K562 (cell line): ENCODE measurements at regions not wholly inside any gene's neighbourhood (a gene's known extent, or its start where the extent isn't known, plus 50 kb on each side); places are given as distances from the start of the nearest gene placed in this dataset.

Experiments
- ATAC-seq: fragments of 200-7000 bp; cut with Tn5 transposase; 3 replicates; pipeline ENCODE4 v1.9.1; 2020; ENCODE audit warnings: moderate library complexity
- BruUV-seq: library from RNA; stranded (reverse); fragments of 400-500 nt; replicated peaks from 2 replicates; lab custom pipeline; 2021; lab: Mats Ljungman, UMichigan
- CTCF ChIA-PET: fragments of 300-600 bp; formaldehyde crosslinking; extraction: SDS; loops from one replicate; lab custom pipeline; 2021; ENCODE audit warnings: low intra/inter-chr PET ratio; lab: Yijun Ruan, JAX
- POLR2A ChIA-PET: fragments of 300-600, 350-650 bp; sonication (Branson Sonifier 250); formaldehyde crosslinking; extraction: SDS; loops from one replicate; lab custom pipeline; 2021; ENCODE audit warnings: antibody characterized with exemption, inconsistent platforms; lab: Yijun Ruan, JAX
- DNase-seq, 4 experiments: peaks; one replicate each; pipeline versions ENCODE4 v3.0.0 to v3.0.0-alpha.2; 2011 to 2018; ENCODE audit warnings: low spot score in 3 of 4, mixed read lengths in 3 of 4; ENCODE audit errors: extremely low read depth in 1 of 4
- FAIRE-seq: peaks from 2 replicates; lab custom pipeline; 2011; peaks lifted over from hg19 to GRCh38; lab: Jason Lieb, UNC
- H2AFZ ChIP-seq: 2 replicates; pipeline ENCODE4 v1.6.0; 2011; ENCODE audit warnings: low read depth, low read length, control low read depth, inconsistent platforms
- H3K27ac ChIP-seq: fragments of 200-600 bp; 3 replicates; pipeline ENCODE4 v1.8.0; 2011; ENCODE audit warnings: low read depth, mild to moderate bottlenecking, control low read depth, inconsistent platforms, low read length, moderate library complexity, mixed read lengths; ENCODE audit errors: extremely low read depth
- H3K27me3 ChIP-seq, 2 experiments: fragments of 300-600 bp in 1 of 2; 2 replicates in 1 of 2; 3 replicates in 1 of 2; pipeline versions ENCODE4 v1.6.0 to v1.8.0; 2011; ENCODE audit warnings: inconsistent platforms in 2 of 2, low read length in 2 of 2, mild to moderate bottlenecking in 1 of 2, mixed read lengths in 1 of 2, moderate library complexity in 1 of 2; ENCODE audit not compliant: control insufficient read depth in 2 of 2, insufficient read depth in 2 of 2
- H3K36me3 ChIP-seq: fragments of 300-600 bp; 3 replicates; pipeline ENCODE4 v1.8.0; 2011; ENCODE audit warnings: mild to moderate bottlenecking, low read length, inconsistent platforms; ENCODE audit not compliant: control insufficient read depth, insufficient read depth
- H3K4me1 ChIP-seq, 2 experiments: fragments of 200-600 bp in 1 of 2; replicated peaks in 1 of 2; 2 replicates in 1 of 2; 3 replicates in 1 of 2; pipeline versions ENCODE4 v1.5.1 to v1.8.0; 2011; ENCODE audit warnings: inconsistent platforms in 2 of 2, low read length in 2 of 2, mild to moderate bottlenecking in 1 of 2, mixed read lengths in 1 of 2, moderate library complexity in 1 of 2; ENCODE audit not compliant: control insufficient read depth in 2 of 2, insufficient read depth in 2 of 2
- H3K4me2 ChIP-seq: 2 replicates; pipeline ENCODE4 v1.6.1; 2011; ENCODE audit warnings: low read length, control low read depth, inconsistent platforms, mixed read lengths; ENCODE audit not compliant: insufficient read depth
- H3K4me3 ChIP-seq: fragments of 200-600 bp; sonication (generic), shearing (Covaris generic); 2 replicates; pipeline ENCODE4 v1.5.1; 2016; ENCODE audit warnings: control low read depth, inconsistent platforms
- H3K79me2 ChIP-seq: fragments of 200-600 bp; 3 replicates; pipeline ENCODE4 v1.8.0; 2011; ENCODE audit warnings: low read length, inconsistent platforms; ENCODE audit not compliant: control insufficient read depth, insufficient read depth
- H3K9ac ChIP-seq, 2 experiments: 2 replicates each; pipeline versions ENCODE4 v1.6.0 to v1.6.1; 2011; ENCODE audit warnings: low read depth in 2 of 2, low read length in 2 of 2, control low read depth in 1 of 2, inconsistent platforms in 1 of 2, mild to moderate bottlenecking in 1 of 2, mixed read lengths in 1 of 2; ENCODE audit not compliant: insufficient read depth in 1 of 2
- H3K9me1 ChIP-seq: one replicate; pipeline ENCODE4 v1.6.0; 2011; ENCODE audit warnings: inconsistent platforms, mild to moderate bottlenecking, low read length, moderate library complexity; ENCODE audit not compliant: control insufficient read depth, insufficient read depth
- H3K9me3 ChIP-seq: replicated peaks from 2 replicates; pipeline ENCODE4 v1.5.1; 2011; ENCODE audit warnings: low read depth, low read length, inconsistent platforms; ENCODE audit not compliant: control insufficient read depth, insufficient read depth
- H4K20me1 ChIP-seq: replicated peaks from 2 replicates; pipeline ENCODE4 v1.6.1; 2011; ENCODE audit warnings: low read length, inconsistent platforms, mixed read lengths; ENCODE audit not compliant: control insufficient read depth, insufficient read depth
- RHOXF2B ChIP-seq: fragments of 250-450 bp; sonication (Bioruptor Pico); conservative IDR thresholded peaks from 2 replicates; pipeline ENCODE4 v1.5.1; 2021
- ZC3H11A ChIP-seq: IDR thresholded peaks from 2 replicates; pipeline ENCODE4 v1.6.1; 2012; ENCODE audit warnings: low read depth, low read length, improper control_type of control experiment
- ZNF124 ChIP-seq: sonication (generic); formaldehyde crosslinking; IDR thresholded peaks from 2 replicates; pipeline ENCODE4 v1.8.1; 2022; ENCODE audit warnings: missing genetic modification reagents
- ZNF146 ChIP-seq: IDR thresholded peaks from one replicate; pipeline ENCODE4 v1.6.1; 2018; ENCODE audit warnings: missing compliant biosample characterization; ENCODE audit not compliant: unreplicated experiment
- ZNF592 ChIP-seq: fragments of 450-650 bp; IDR thresholded peaks from 2 replicates; pipeline ENCODE4 v1.6.1; 2017; ENCODE audit warnings: antibody characterized with exemption, mild to moderate bottlenecking
- WGBS: fragments of 100-300 bp; shearing (Covaris generic); methylation state at CpG from one replicate; pipeline ENCODE4 v1.1.6; 2016; ENCODE audit warnings: low coverage, mixed read lengths; ENCODE audit not compliant: insufficient coverage; ENCODE audit errors: missing lambda C conversion rate; 5-methylcytosine and 5-hydroxymethylcytosine counted together
- in situ Hi-C: fragments of 300-500 bp; cut with MboI; formaldehyde crosslinking; loops from 4 replicates; pipeline ENCODE4 v1.15.0; 2018; ENCODE audit warnings: inconsistent platforms, mixed read lengths
- intact Hi-C: fragments of 100-400 bp; cut with micrococcal nuclease; formaldehyde crosslinking; loops from 2 replicates; pipeline ENCODE4 v1.14.2; 2022
- TF ChIP-seq, protein P1 (sequence below): fragments of 450-650 bp; IDR thresholded peaks from 2 replicates; pipeline ENCODE4 v1.7.0; 2016; ENCODE audit warnings: borderline replicate concordance

- no peak overlapping the region for H2AFZ ChIP-seq
- H3K27me3 ChIP-seq = no peaks in the 10 kb centered on the region
- no peaks in the 10 kb centered on the region for H3K79me2 ChIP-seq
- CTCF ChIA-PET = no interaction called here
- H3K4me1 ChIP-seq = no peaks in the 10 kb centered on the region
- H3K9ac ChIP-seq = no peak overlapping the region
- H3K4me3 ChIP-seq = no peak overlapping the region
- in situ Hi-C loops (no loop called here), intact Hi-C loops (no loop called here)
- H3K27ac ChIP-seq = no peak overlapping the region
- no TSS peak for BruUV-seq
- DNase-seq = no peak
- H3K4me2 ChIP-seq = no peak overlapping the region
- ATAC-seq = no peak
- WGBS = 2% methylated on average over 3 of the region's 3 CpGs
- no peaks in the 10 kb centered on the region for H3K9me3 ChIP-seq
- TF ChIP-seq RHOXF2B (no peak), ZNF146 (no peak), ZNF124 (CRISPR knock-in tag) (no peak), ZC3H11A (no peak), ZNF592 (no peak)
- TF ChIP-seq, protein P1, sequence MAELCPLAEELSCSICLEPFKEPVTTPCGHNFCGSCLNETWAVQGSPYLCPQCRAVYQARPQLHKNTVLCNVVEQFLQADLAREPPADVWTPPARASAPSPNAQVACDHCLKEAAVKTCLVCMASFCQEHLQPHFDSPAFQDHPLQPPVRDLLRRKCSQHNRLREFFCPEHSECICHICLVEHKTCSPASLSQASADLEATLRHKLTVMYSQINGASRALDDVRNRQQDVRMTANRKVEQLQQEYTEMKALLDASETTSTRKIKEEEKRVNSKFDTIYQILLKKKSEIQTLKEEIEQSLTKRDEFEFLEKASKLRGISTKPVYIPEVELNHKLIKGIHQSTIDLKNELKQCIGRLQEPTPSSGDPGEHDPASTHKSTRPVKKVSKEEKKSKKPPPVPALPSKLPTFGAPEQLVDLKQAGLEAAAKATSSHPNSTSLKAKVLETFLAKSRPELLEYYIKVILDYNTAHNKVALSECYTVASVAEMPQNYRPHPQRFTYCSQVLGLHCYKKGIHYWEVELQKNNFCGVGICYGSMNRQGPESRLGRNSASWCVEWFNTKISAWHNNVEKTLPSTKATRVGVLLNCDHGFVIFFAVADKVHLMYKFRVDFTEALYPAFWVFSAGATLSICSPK = no peak
- TF ChIP-seq, all 486 proteins: peak for 0
- POLR2A ChIA-PET = no interaction called here
- no peaks in the 10 kb centered on the region for H3K36me3 ChIP-seq
- H4K20me1 ChIP-seq = no peaks in the 10 kb centered on the region
- no peaks in the 10 kb centered on the region for H3K9me1 ChIP-seq
- no peak for FAIRE-seq
Observed at GRCh38 chr4:126207910-126208309, 893.2 kb downstream of the FAT4 start.
